Natural killer cell (primary cell): ENCODE measurements at regions not wholly inside any gene's neighbourhood (a gene's known extent, or its start where the extent isn't known, plus 50 kb on each side); places are given as distances from the start of the nearest gene placed in this dataset.

ENCODE experiments used
- ATAC-seq, 3 donors: fragments of 150-1000 bp in 2 of 3; fragments of 200-7000 bp in 1 of 3; cut with Tn5 transposase; 1 replicate in 1 of 3; 2 replicates in 2 of 3; pipeline ENCODE4 v1.10.0; 2021; ENCODE audit warnings: mild to moderate bottlenecking in 2 of 3, moderate library complexity in 2 of 3
- DNase-seq, 2 donors: peaks; one replicate each; pipeline versions ENCODE4 v3.0.0 to v3.0.0-alpha.2; 2013 to 2021; ENCODE audit warnings: mixed read lengths in 1 of 2
- H3K27ac ChIP-seq: one replicate; pipeline ENCODE4 v1.5.1; 2013; ENCODE audit warnings: mild to moderate bottlenecking, low read length
- H3K27me3 ChIP-seq: one replicate; pipeline ENCODE4 v1.6.1; 2013; ENCODE audit warnings: low read length; ENCODE audit not compliant: control insufficient read depth, insufficient read depth
- H3K36me3 ChIP-seq: one replicate; pipeline ENCODE4 v1.6.1; 2013; ENCODE audit warnings: low read length; ENCODE audit not compliant: control insufficient read depth, insufficient read depth
- H3K4me1 ChIP-seq: one replicate; pipeline ENCODE4 v1.6.1; 2013; ENCODE audit warnings: low read length; ENCODE audit not compliant: control insufficient read depth, insufficient read depth
- H3K4me3 ChIP-seq: one replicate; pipeline ENCODE4 v1.5.1; 2013; ENCODE audit warnings: low read length
- H3K9me3 ChIP-seq: one replicate; pipeline ENCODE4 v1.6.1; 2013; ENCODE audit warnings: low read length; ENCODE audit not compliant: control insufficient read depth, insufficient read depth
- H3K27ac Mint-ChIP-seq, 2 donors: one replicate each; pipeline ENCODE4 v1.8.0; 2022; ENCODE audit warnings: mild to moderate bottlenecking in 2 of 2, mixed read lengths in 2 of 2, moderate library complexity in 1 of 2
- H3K27me3 Mint-ChIP-seq, 2 donors: one replicate each; pipeline ENCODE4 v1.8.0; 2022; ENCODE audit warnings: low read depth in 2 of 2, mixed read lengths in 2 of 2
- H3K36me3 Mint-ChIP-seq: one replicate; pipeline ENCODE4 v1.8.0; 2022; ENCODE audit warnings: mixed read lengths
- H3K4me1 Mint-ChIP-seq, 2 donors: one replicate each; pipeline ENCODE4 v1.8.0; 2022; ENCODE audit warnings: mixed read lengths in 2 of 2
- H3K4me3 Mint-ChIP-seq: one replicate; pipeline ENCODE4 v1.8.0; 2022; ENCODE audit warnings: mild to moderate bottlenecking, moderate library complexity, mixed read lengths
- H3K9me3 Mint-ChIP-seq, 2 donors: one replicate each; pipeline ENCODE4 v1.8.0; 2022; ENCODE audit warnings: mixed read lengths in 2 of 2
- CTCF ChIP-seq: fragments of 200-600 bp; IDR thresholded peaks from one replicate; pipeline ENCODE4 v1.8.0; 2022; ENCODE audit warnings: antibody characterized with exemption
- WGBS: methylation state at CpG from one replicate; pipeline ENCODE4 v1.1.7; 2013; ENCODE audit warnings: missing lambda C conversion rate; ENCODE audit not compliant: insufficient coverage; 5-methylcytosine and 5-hydroxymethylcytosine counted together
- intact Hi-C: fragments of 100-400 bp; cut with micrococcal nuclease; formaldehyde crosslinking; loops from one replicate; pipeline ENCODE4 v1.14.2; 2022

GRCh38 chr19:32012206-32012605 lies 333.2 kb upstream of the ZNF507 start:
- Mint-ChIP-seq H3K27me3 (no peaks in the 10 kb centered on the region), H3K36me3 (no peaks in the 10 kb centered on the region), H3K4me1 (no peaks in the 10 kb centered on the region), H3K27ac (no peak overlapping the region), H3K9me3 (no peaks in the 10 kb centered on the region), H3K4me3 (no peak overlapping the region)
- intact Hi-C loops = no loop called here
- Histone ChIP-seq H3K36me3 (no peaks in the 10 kb centered on the region), H3K9me3 (no peaks in the 10 kb centered on the region), H3K4me1 (no peaks in the 10 kb centered on the region), H3K4me3 (no peak overlapping the region), H3K27ac (no peak overlapping the region), H3K27me3 (no peaks in the 10 kb centered on the region)
- WGBS = 93% methylated on average over 6 of the region's 6 CpGs
- DNase-seq (no peak), ATAC-seq (no peak)
- TF ChIP-seq CTCF = no peak

GRCh38 chr19:32012886-32013631 lies 332.4 kb upstream of the ZNF507 start:
- Mint-ChIP-seq H3K9me3 (no peaks in the 10 kb centered on the region), H3K4me3 (no peak overlapping the region), H3K27me3 (peaks cover 0 to 2% of the 10 kb centered on the region in 2 donors), H3K36me3 (no peaks in the 10 kb centered on the region), H3K4me1 (no peaks in the 10 kb centered on the region), H3K27ac (no peak overlapping the region)
- Histone ChIP-seq H3K4me1 (no peaks in the 10 kb centered on the region), H3K27me3 (no peaks in the 10 kb centered on the region), H3K4me3 (no peak overlapping the region), H3K36me3 (no peaks in the 10 kb centered on the region), H3K27ac (no peak overlapping the region), H3K9me3 (no peaks in the 10 kb centered on the region)
- no peak for TF ChIP-seq CTCF
- intact Hi-C loops = no loop called here
- DNase-seq = no peak
- WGBS = 73% methylated on average over 5 of the region's 6 CpGs
- ATAC-seq = no peak

GRCh38 chr19:32017176-32017953 lies 328.0 kb upstream of the ZNF507 start:
- peaks cover 5 to 7% of the 10 kb centered on the region in 2 donors for H3K27me3 Mint-ChIP-seq
- H3K4me1 Mint-ChIP-seq = no peaks in the 10 kb centered on the region
- WGBS = 81% methylated on average over 9 of the region's 9 CpGs
- no peak overlapping the region for H3K27ac ChIP-seq
- H3K4me3 ChIP-seq = no peak overlapping the region
- intact Hi-C loops = no loop called here
- no peaks in the 10 kb centered on the region for H3K36me3 Mint-ChIP-seq
- no peak overlapping the region for H3K27ac Mint-ChIP-seq
- ATAC-seq (no peak), DNase-seq (no peak)
- H3K9me3 ChIP-seq = no peaks in the 10 kb centered on the region
- no peak for TF ChIP-seq CTCF
- no peaks in the 10 kb centered on the region for H3K4me1 ChIP-seq
- no peaks in the 10 kb centered on the region for H3K27me3 ChIP-seq
- no peaks in the 10 kb centered on the region for H3K36me3 ChIP-seq
- peaks cover 2 to 3% of the 10 kb centered on the region in 2 donors for H3K9me3 Mint-ChIP-seq
- no peak overlapping the region for H3K4me3 Mint-ChIP-seq
